Thymus (tissue), 11 donors: ENCODE measurements at regions not wholly inside any gene's neighbourhood (a gene's known extent, or its start where the extent isn't known, plus 50 kb on each side); places are given as distances from the start of the nearest gene placed in this dataset.

Experiments used
- DNase-seq, 9 donors: peaks; one replicate each; pipeline ENCODE4 v3.0.0-alpha.2; 2013; ENCODE audit warnings: low spot score in 9 of 9, low read depth in 6 of 9, missing footprints in 1 of 9
- H3K27ac ChIP-seq, 2 donors: one replicate each; pipeline ENCODE4 v1.5.1; 2013; ENCODE audit warnings: control low read depth in 1 of 2, low read depth in 1 of 2, low read length in 1 of 2, mild to moderate bottlenecking in 1 of 2, moderate library complexity in 1 of 2
- H3K27me3 ChIP-seq, 2 donors: one replicate each; pipeline ENCODE4 v1.5.1; 2013; ENCODE audit warnings: low read length in 1 of 2; ENCODE audit not compliant: control insufficient read depth in 2 of 2, insufficient read depth in 1 of 2
- H3K36me3 ChIP-seq, 2 donors: one replicate each; pipeline ENCODE4 v1.5.1; 2013; ENCODE audit warnings: low read length in 1 of 2, mild to moderate bottlenecking in 1 of 2, moderate library complexity in 1 of 2; ENCODE audit not compliant: control insufficient read depth in 2 of 2, insufficient read depth in 2 of 2
- H3K4me1 ChIP-seq, 2 donors: one replicate each; pipeline ENCODE4 v1.5.1; 2013; ENCODE audit warnings: low read length in 2 of 2; ENCODE audit not compliant: control insufficient read depth in 2 of 2, insufficient read depth in 2 of 2
- H3K4me3 ChIP-seq, 2 donors: one replicate each; pipeline ENCODE4 v1.5.1; 2013; ENCODE audit warnings: low read length in 2 of 2, control low read depth in 1 of 2, mild to moderate bottlenecking in 1 of 2
- H3K9me3 ChIP-seq, 2 donors: one replicate each; pipeline ENCODE4 v1.5.1; 2013; ENCODE audit warnings: low read length in 1 of 2, mild to moderate bottlenecking in 1 of 2; ENCODE audit not compliant: control insufficient read depth in 2 of 2, insufficient read depth in 1 of 2
- WGBS: extraction: QIAGEN DNeasy Blood & Tissue Kit; methylation state at CpG from one replicate; pipeline ENCODE4 v1.1.7; 2013; 5-methylcytosine and 5-hydroxymethylcytosine counted together
- donor health status: healthy.

DNA sequence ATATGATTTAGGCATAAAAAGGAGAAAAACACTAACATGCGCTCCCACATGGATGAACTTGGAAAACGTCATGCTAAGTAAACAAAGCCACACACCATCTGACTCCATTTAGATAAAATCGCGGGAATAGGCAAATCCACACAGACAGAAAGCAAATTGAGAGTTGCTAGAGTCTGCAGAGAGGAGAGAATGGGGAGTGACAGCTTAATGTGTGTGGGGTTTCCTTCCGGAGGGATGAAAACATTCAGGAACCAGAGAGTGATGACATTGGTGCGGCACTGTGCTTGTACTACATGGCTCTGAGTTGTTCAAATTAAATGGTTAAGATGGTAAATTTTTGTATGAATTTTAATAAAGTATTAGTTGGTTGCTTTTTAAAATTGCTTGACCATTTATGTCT lies 482.9 kb upstream of the AKR1E2 start:
- Histone ChIP-seq H3K9me3 (no peaks in the 10 kb centered on the region), H3K36me3 (no peaks in the 10 kb centered on the region), H3K27me3 (no peaks in the 10 kb centered on the region), H3K4me3 (no peak overlapping the region), H3K4me1 (no peaks in the 10 kb centered on the region), H3K27ac (no peak overlapping the region)
- 98% methylated on average over 6 of the region's 6 CpGs for WGBS
- DNase-seq = no peak

DNA sequence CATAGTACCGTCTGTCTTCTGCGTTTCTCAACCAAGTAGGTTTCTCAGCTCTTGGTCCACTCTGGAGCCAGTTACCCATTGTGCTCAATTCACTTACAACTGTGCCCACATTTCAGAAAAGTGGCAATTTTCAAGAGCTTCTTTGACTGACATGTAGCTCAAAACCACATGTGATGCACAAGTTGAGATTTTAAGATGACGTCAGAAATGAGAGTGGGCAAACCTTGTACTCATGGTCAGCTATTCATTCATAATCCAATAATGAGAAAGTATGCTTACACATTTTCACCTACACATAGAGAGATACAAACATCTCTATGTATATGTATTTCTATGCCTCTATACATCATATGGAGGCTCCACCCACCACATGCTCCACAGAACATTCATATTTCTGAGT lies 487.2 kb upstream of the AKR1E2 start:
- Histone ChIP-seq H3K27me3 (no peaks in the 10 kb centered on the region), H3K36me3 (no peaks in the 10 kb centered on the region), H3K27ac (no peak overlapping the region), H3K9me3 (no peaks in the 10 kb centered on the region), H3K4me1 (no peaks in the 10 kb centered on the region), H3K4me3 (no peak overlapping the region)
- no peak for DNase-seq
- WGBS = 97% methylated on average over 3 of the region's 3 CpGs

DNA sequence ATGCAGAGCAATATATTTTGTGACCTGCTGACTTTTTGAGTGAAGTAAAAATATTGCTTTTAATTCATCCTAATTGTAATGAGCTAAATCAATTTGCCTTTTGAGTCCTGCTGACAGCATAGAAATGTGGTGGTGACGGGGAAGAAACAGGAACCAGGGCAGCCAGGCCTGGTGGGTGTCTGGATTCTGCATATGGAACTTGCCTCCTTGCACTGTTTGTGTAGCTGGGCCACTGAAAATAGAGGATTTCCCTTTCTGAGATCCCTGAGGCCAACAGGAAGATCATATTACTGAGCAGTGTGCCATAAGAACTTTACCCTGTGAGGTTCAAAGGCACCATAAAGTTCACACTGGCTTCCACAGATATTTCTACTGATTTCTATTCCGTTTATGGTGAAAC lies 488.4 kb upstream of the AKR1E2 start:
- Histone ChIP-seq H3K9me3 (no peaks in the 10 kb centered on the region), H3K36me3 (no peaks in the 10 kb centered on the region), H3K4me3 (no peak overlapping the region), H3K4me1 (no peaks in the 10 kb centered on the region), H3K27me3 (no peaks in the 10 kb centered on the region), H3K27ac (no peak overlapping the region)
- 95% methylated on average over 2 of the region's 2 CpGs for WGBS
- DNase-seq = no peak

DNA sequence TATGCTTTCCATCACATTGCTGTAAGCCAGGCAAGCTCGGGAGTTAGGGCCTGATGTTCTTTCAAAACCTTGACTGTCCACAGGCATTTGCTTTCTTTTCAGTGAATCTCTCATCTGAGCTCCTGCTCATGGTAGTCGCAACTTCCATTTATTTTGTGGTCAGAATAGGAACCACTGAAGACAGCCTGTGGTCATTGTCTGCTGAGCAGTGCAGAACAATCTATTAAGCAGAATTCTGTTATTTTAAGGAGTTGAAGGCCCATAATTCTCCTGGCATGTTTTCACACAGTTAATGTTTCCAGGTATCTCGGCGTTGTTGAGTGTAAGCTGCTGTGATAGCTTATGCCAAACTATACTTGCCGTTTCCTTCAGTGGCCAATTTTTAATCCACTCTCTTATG lies 491.1 kb upstream of the AKR1E2 start:
- Histone ChIP-seq H3K27me3 (no peaks in the 10 kb centered on the region), H3K4me3 (no peak overlapping the region), H3K27ac (no peak overlapping the region), H3K9me3 (no peaks in the 10 kb centered on the region), H3K36me3 (no peaks in the 10 kb centered on the region), H3K4me1 (peaks cover 0 to 2% of the 10 kb centered on the region in 2 donors)
- no peak for DNase-seq
- WGBS = 94% methylated on average over 5 of the region's 5 CpGs

DNA sequence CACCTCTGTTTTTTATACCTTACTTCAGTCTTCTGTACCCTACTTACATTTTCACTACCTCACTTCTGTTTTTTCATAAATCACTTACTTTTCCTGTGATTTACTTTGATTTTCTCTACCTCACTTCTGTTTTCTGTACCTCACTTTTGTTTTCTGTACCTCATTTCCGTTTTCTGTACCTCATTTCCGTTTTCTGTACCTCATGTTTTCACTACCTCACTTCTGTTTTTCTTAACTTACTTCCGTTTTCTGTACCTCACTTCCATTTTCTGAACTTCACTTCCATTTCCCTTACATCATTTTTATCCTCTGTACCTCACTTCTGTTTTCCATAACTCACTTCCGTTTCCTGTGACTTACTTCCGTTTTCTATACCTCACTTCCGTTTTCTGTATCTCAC lies 492.0 kb upstream of the AKR1E2 start:
- H3K9me3 ChIP-seq = no peaks in the 10 kb centered on the region
- H3K4me1 ChIP-seq = peaks cover 0 to 2% of the 10 kb centered on the region in 2 donors
- DNase-seq = no peak
- 93% methylated on average over 6 of the region's 6 CpGs for WGBS
- no peak overlapping the region for H3K4me3 ChIP-seq
- no peaks in the 10 kb centered on the region for H3K27me3 ChIP-seq
- no peaks in the 10 kb centered on the region for H3K36me3 ChIP-seq
- no peak overlapping the region for H3K27ac ChIP-seq

DNA sequence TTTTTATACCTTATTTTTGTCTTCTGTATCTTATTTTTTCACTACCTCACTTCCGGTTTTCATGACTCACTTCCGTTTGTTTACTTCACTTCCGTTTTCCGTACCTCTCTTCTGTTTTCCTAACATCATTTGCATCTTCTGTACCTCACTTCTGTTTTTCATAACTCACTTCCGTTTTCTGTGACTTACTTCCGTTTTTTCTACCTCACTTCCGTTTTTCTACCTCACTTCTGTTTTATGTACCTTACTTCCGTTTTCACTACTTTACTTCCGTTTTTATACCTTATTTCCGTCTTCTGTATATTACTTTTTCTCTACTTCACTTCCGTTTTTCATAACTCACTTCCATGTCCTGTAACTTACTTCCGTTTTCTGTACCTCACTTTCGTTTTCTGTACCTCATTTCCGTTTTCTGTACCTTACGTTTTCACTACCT lies 492.5 kb upstream of the AKR1E2 start:
- no peak for DNase-seq
- H3K4me1 ChIP-seq = peaks cover 0 to 2% of the 10 kb centered on the region in 2 donors
- H3K27ac ChIP-seq = no peak overlapping the region
- H3K36me3 ChIP-seq = no peaks in the 10 kb centered on the region
- no peaks in the 10 kb centered on the region for H3K27me3 ChIP-seq
- 93% methylated on average over 15 of the region's 15 CpGs for WGBS
- H3K4me3 ChIP-seq = no peak overlapping the region
- no peaks in the 10 kb centered on the region for H3K9me3 ChIP-seq

DNA sequence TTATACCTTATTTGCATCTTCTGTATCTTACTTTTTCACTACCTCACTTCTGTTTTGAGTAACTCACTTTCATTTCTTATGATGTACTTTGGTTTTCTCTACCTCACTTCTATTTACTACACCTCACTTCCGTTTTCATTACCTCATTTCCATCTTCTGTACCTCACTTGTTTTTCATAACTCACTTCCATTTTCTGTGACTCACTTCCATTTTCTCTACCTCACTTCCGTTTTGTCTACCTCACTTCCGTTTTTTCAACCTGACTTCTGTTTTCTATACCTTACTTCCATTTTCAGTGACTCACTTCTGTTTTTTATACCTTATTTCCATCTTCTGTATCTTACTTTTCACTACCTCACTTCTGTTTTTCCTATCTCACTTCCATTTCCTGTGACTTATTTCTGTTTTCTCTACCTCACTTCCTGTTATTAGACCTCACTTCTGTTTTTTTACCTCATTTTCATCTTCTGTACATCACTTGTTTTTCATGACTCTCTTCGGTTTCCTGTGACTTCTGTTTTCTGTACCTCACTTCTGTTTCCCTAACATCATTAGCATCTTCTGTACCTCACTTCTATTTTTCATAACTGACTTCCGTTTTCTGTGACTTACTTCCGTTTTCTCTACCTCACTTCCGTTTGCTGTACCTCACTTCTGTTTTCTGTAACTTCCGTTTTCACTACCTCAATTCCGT lies 493.1 kb upstream of the AKR1E2 start:
- Histone ChIP-seq H3K9me3 (no peaks in the 10 kb centered on the region), H3K27ac (no peak overlapping the region), H3K4me1 (peaks cover 0 to 2% of the 10 kb centered on the region in 2 donors), H3K36me3 (no peaks in the 10 kb centered on the region), H3K27me3 (no peaks in the 10 kb centered on the region), H3K4me3 (no peak overlapping the region)
- DNase-seq = no peak
- WGBS = 91% methylated on average over 9 of the region's 9 CpGs

DNA sequence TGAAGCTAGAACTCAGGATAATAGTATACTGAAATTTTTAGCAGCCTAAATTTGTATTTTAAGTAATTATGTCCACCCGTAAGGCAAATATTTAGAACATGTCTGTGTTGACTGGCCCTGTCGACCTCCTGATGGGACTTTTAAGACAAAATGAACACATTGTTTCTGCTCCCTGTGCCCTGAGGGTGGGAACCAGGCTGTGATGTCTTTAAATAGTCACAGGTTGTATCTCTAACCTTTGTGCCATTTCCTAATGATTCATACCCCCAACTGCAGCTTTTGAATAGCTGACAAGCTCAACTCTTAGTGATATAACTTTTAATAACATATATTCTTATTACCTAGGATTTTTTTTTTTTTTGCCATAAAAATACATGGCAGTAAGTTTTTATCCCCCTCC lies 494.9 kb upstream of the AKR1E2 start:
- H3K4me3 ChIP-seq = no peak overlapping the region
- no peaks in the 10 kb centered on the region for H3K36me3 ChIP-seq
- 95% methylated on average over 2 of the region's 2 CpGs for WGBS
- no peaks in the 10 kb centered on the region for H3K9me3 ChIP-seq
- peaks cover 0 to 2% of the 10 kb centered on the region in 2 donors for H3K4me1 ChIP-seq
- H3K27ac ChIP-seq = no peak overlapping the region
- no peak for DNase-seq
- no peaks in the 10 kb centered on the region for H3K27me3 ChIP-seq

DNA sequence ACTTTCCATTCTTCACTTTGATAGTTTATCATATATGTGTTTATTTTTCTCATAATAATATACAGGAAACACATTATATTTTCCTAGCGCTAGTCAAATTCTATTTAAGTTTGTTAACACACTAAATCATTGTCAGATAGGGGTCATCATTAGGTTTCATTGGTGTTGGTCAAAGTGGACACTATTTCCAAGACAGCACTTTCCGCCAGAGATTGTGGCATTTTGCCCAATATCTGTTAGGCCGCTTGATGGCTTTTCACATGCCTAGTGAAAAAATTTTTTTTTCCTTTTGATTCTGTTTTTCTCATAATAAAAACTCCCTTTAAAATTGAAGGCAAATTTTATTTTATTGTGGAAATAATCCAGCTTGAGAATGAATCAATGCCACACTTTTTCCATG lies 495.4 kb upstream of the AKR1E2 start:
- Histone ChIP-seq H3K4me3 (no peak overlapping the region), H3K9me3 (no peaks in the 10 kb centered on the region), H3K27ac (no peak overlapping the region), H3K36me3 (no peaks in the 10 kb centered on the region), H3K27me3 (no peaks in the 10 kb centered on the region), H3K4me1 (peaks cover 0 to 2% of the 10 kb centered on the region in 2 donors)
- 98% methylated on average over 3 of the region's 3 CpGs for WGBS
- no peak for DNase-seq
